Cardiac muscle cell (in vitro differentiated cells and primary cell): ENCODE measurements at regions not wholly inside any gene's neighbourhood (a gene's known extent, or its start where the extent isn't known, plus 50 kb on each side); places are given as distances from the start of the nearest gene placed in this dataset.
A peak's percentile ranks its signal among the peaks of the same experiment; 100 is the strongest.
"Not testable (repeated sequence)": the region's sequence is repeated elsewhere in the genome, so short reads cannot be mapped to it uniquely, and the experiment has no call there.

ENCODE experiments used
- DNase-seq, 2 donors: peaks; one replicate each; pipeline versions ENCODE4 v3.0.0 to v3.0.0-alpha.2; 2010 to 2017; ENCODE audit warnings: low read depth in 1 of 2, low spot score in 1 of 2
- H3K27ac ChIP-seq: fragments of 200-600 bp; sonication (generic); 2 replicates; pipeline ENCODE4 v1.5.1; 2016
- H3K27me3 ChIP-seq: fragments of 200-600 bp; sonication (generic); 2 replicates; pipeline ENCODE4 v1.6.0; 2016; ENCODE audit warnings: control low read depth
- H3K36me3 ChIP-seq: fragments of 200-600 bp; sonication (generic); 2 replicates; pipeline ENCODE4 v1.5.1; 2016; ENCODE audit warnings: control low read depth
- H3K4me1 ChIP-seq: fragments of 200-600 bp; sonication (generic); 2 replicates; pipeline ENCODE4 v1.8.1; 2017; ENCODE audit warnings: low read depth, mild to moderate bottlenecking, mixed run types
- H3K4me3 ChIP-seq: fragments of 200-600 bp; sonication (generic); 2 replicates; pipeline ENCODE4 v1.5.1; 2016; ENCODE audit warnings: mild to moderate bottlenecking
- H3K9me3 ChIP-seq: fragments of 200-600 bp; sonication (generic); 2 replicates; pipeline ENCODE4 v1.5.1; 2017; ENCODE audit warnings: low read depth, mild to moderate bottlenecking, control low read depth
- CTCF ChIP-seq: IDR thresholded peaks from 2 replicates; pipeline ENCODE4 v1.5.1; 2012; ENCODE audit warnings: low read depth, mild to moderate bottlenecking, low read length

GRCh38 chr1:119251751-119252150, 111.3 kb upstream of the WARS2 start:
- no peak for DNase-seq
- peaks cover 2% of the 10 kb centered on the region for H3K4me1 ChIP-seq
- TF ChIP-seq CTCF: no peak
- H3K4me3 ChIP-seq: no peak overlapping the region
- H3K36me3 ChIP-seq: no peaks in the 10 kb centered on the region
- H3K27ac ChIP-seq: no peak overlapping the region
- no peaks in the 10 kb centered on the region for H3K27me3 ChIP-seq
- H3K9me3 ChIP-seq: no peaks in the 10 kb centered on the region

- TF ChIP-seq CTCF: no peak
- no peaks in the 10 kb centered on the region for H3K4me1 ChIP-seq
- no peak overlapping the region for H3K27ac ChIP-seq
- no peaks in the 10 kb centered on the region for H3K36me3 ChIP-seq
- no peak overlapping the region for H3K4me3 ChIP-seq
- H3K9me3 ChIP-seq: no peaks in the 10 kb centered on the region
- peak in 1 of 2 donors; percentile 35 for DNase-seq
- H3K27me3 ChIP-seq: no peaks in the 10 kb centered on the region
Observed at GRCh38 chr1:119253366-119253765, 112.9 kb upstream of the WARS2 start.

GRCh38 chr1:119254067-119254720, 113.7 kb upstream of the WARS2 start:
- DNase-seq: no peak
- H3K36me3 ChIP-seq: no peaks in the 10 kb centered on the region
- H3K27me3 ChIP-seq: no peaks in the 10 kb centered on the region
- H3K4me1 ChIP-seq: no peaks in the 10 kb centered on the region
- no peak overlapping the region for H3K27ac ChIP-seq
- TF ChIP-seq CTCF: no peak
- no peaks in the 10 kb centered on the region for H3K9me3 ChIP-seq
- H3K4me3 ChIP-seq: no peak overlapping the region

- not testable (repeated sequence) for H3K36me3 ChIP-seq, H3K4me1 ChIP-seq, H3K27ac ChIP-seq, H3K9me3 ChIP-seq, H3K4me3 ChIP-seq, DNase-seq, H3K27me3 ChIP-seq
Observed at GRCh38 chr1:119256089-119256488, 112.5 kb upstream of the HAO2 start.

GRCh38 chr1:119260506-119260905, 108.1 kb upstream of the HAO2 start:
- Histone ChIP-seq H3K27me3 (no peaks in the 10 kb centered on the region), H3K4me3 (no peak overlapping the region), H3K9me3 (no peaks in the 10 kb centered on the region), H3K36me3 (no peaks in the 10 kb centered on the region), H3K27ac (no peak overlapping the region), H3K4me1 (no peaks in the 10 kb centered on the region)
- no peak for DNase-seq
- no peak for TF ChIP-seq CTCF

- no peak overlapping the region for H3K4me3 ChIP-seq
- no peaks in the 10 kb centered on the region for H3K36me3 ChIP-seq
- H3K27ac ChIP-seq: no peak overlapping the region
- no peaks in the 10 kb centered on the region for H3K4me1 ChIP-seq
- DNase-seq: no peak
- no peaks in the 10 kb centered on the region for H3K27me3 ChIP-seq
- TF ChIP-seq CTCF: no peak
- H3K9me3 ChIP-seq: no peaks in the 10 kb centered on the region
Observed at GRCh38 chr1:119266386-119266785, 102.2 kb upstream of the HAO2 start.
